ENCODE measurements at regions not wholly inside any gene's neighbourhood (a gene's known extent, or its start where the extent isn't known, plus 50 kb on each side); places are given as distances from the start of the nearest gene placed in this dataset.

GRCh38 chr17:79325709-79326430 lies 251.2 kb downstream of the ENGASE start:
- H3K4me1 ChIP-seq (ENCODE audit: control insufficient read depth, insufficient read depth, low read length) = no peaks in the 10 kb centered on the region
- ChIA-PET CTCF (interaction anchor here (0.6 kb wide), 1 partner anchor 85 kb away, joined by 4 read pairs; no protein-coding TSS in a partner anchor), POLR2A (no interaction called here)
- no peak overlapping the region for H3K27ac ChIP-seq (ENCODE audit: low read length)
- H3K27me3 ChIP-seq (ENCODE audit: control insufficient read depth, insufficient read depth, low read length) = peaks cover 56% of the 10 kb centered on the region
- no peak for DNase-seq (ENCODE audit: low read depth, low spot score)
- intact Hi-C loops (cut with micrococcal nuclease; ENCODE audit: unreplicated experiment) = no loop called here
- H3K36me3 ChIP-seq (ENCODE audit: control insufficient read depth, insufficient read depth, low read length) = no peaks in the 10 kb centered on the region
- in situ Hi-C loops (cut with HindIII; ENCODE audit: low pct_unique_long_range_greater_than_20kb, low sequenced_read_pairs) = no loop called here
- no peaks in the 10 kb centered on the region for H3K9me3 ChIP-seq (ENCODE audit: control insufficient read depth, insufficient read depth, low read depth, low read length)
- no peak overlapping the region for H3K4me3 ChIP-seq (ENCODE audit: low read depth in 2 of 2, low read length in 2 of 2)
- TF ChIP-seq CTCF (IDR thresholded peaks at IDR 0.05) (no peak), TCF7L2 (IDR thresholded peaks at IDR 0.05; ENCODE audit: low read depth, low read length) (no peak), POLR2AphosphoS5 (IDR thresholded peaks at IDR 0.05; ENCODE audit: low read depth, low read length) (no peak)
- TF ChIP-seq, protein P1, sequence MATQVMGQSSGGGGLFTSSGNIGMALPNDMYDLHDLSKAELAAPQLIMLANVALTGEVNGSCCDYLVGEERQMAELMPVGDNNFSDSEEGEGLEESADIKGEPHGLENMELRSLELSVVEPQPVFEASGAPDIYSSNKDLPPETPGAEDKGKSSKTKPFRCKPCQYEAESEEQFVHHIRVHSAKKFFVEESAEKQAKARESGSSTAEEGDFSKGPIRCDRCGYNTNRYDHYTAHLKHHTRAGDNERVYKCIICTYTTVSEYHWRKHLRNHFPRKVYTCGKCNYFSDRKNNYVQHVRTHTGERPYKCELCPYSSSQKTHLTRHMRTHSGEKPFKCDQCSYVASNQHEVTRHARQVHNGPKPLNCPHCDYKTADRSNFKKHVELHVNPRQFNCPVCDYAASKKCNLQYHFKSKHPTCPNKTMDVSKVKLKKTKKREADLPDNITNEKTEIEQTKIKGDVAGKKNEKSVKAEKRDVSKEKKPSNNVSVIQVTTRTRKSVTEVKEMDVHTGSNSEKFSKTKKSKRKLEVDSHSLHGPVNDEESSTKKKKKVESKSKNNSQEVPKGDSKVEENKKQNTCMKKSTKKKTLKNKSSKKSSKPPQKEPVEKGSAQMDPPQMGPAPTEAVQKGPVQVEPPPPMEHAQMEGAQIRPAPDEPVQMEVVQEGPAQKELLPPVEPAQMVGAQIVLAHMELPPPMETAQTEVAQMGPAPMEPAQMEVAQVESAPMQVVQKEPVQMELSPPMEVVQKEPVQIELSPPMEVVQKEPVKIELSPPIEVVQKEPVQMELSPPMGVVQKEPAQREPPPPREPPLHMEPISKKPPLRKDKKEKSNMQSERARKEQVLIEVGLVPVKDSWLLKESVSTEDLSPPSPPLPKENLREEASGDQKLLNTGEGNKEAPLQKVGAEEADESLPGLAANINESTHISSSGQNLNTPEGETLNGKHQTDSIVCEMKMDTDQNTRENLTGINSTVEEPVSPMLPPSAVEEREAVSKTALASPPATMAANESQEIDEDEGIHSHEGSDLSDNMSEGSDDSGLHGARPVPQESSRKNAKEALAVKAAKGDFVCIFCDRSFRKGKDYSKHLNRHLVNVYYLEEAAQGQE (IDR thresholded peaks at IDR 0.05; ENCODE audit: insufficient read depth in 1 of 2, low read depth in 2 of 2, low read length in 1 of 2) = peak; percentile 91 to 96
- no TSS peak for BruUV-seq (replicated peaks)
- 0 out of 2 replicates have a peak, but pooled peaks have one; percentile 14 for ATAC-seq

- DNase-seq (ENCODE audit: low read depth, low spot score) (no peak), ATAC-seq (no peak)
- intact Hi-C loops (cut with micrococcal nuclease; ENCODE audit: unreplicated experiment) (no loop called here), in situ Hi-C loops (cut with HindIII; ENCODE audit: low pct_unique_long_range_greater_than_20kb, low sequenced_read_pairs) (no loop called here)
- POLR2A ChIA-PET = no interaction called here
- CTCF ChIA-PET = no interaction called here
- Histone ChIP-seq H3K4me3 (ENCODE audit: low read depth in 2 of 2, low read length in 2 of 2) (no peak overlapping the region), H3K4me1 (ENCODE audit: control insufficient read depth, insufficient read depth, low read length) (no peaks in the 10 kb centered on the region), H3K27ac (ENCODE audit: low read length) (no peak overlapping the region), H3K27me3 (ENCODE audit: control insufficient read depth, insufficient read depth, low read length) (peaks cover 51% of the 10 kb centered on the region), H3K36me3 (ENCODE audit: control insufficient read depth, insufficient read depth, low read length) (no peaks in the 10 kb centered on the region), H3K9me3 (ENCODE audit: control insufficient read depth, insufficient read depth, low read depth, low read length) (no peaks in the 10 kb centered on the region)
- TF ChIP-seq POLR2AphosphoS5 (IDR thresholded peaks at IDR 0.05; ENCODE audit: low read depth, low read length) (no peak), TCF7L2 (IDR thresholded peaks at IDR 0.05; ENCODE audit: low read depth, low read length) (no peak), CTCF (IDR thresholded peaks at IDR 0.05) (no peak), SIN3A (IDR thresholded peaks at IDR 0.05; ENCODE audit: borderline replicate concordance, insufficient read depth, low read depth, low read length) (no peak)
- TF ChIP-seq, protein P1 (IDR thresholded peaks at IDR 0.05; ENCODE audit: insufficient read depth in 1 of 2, low read depth in 2 of 2, low read length in 1 of 2) = no peak
- BruUV-seq (replicated peaks) = no TSS peak
These were observed 249.6 kb downstream of the ENGASE start for GRCh38 chr17:79324194-79324593.
